HepG2 (cell line): ENCODE measurements at regions not wholly inside any gene's neighbourhood (a gene's known extent, or its start where the extent isn't known, plus 50 kb on each side); places are given as distances from the start of the nearest gene placed in this dataset.

Experiments used
- ATAC-seq: fragments of 200-7000 bp; cut with Tn5 transposase; 3 replicates; pipeline ENCODE4 v1.9.1; 2020; ENCODE audit warnings: mild to moderate bottlenecking, moderate library complexity
- BruUV-seq: library from RNA; stranded (reverse); fragments of 400-500 nt; replicated peaks from 2 replicates; lab custom pipeline; 2021; lab: Mats Ljungman, UMichigan
- CTCF ChIA-PET: fragments of 300-600 bp; formaldehyde crosslinking; extraction: SDS; loops from one replicate; lab custom pipeline; 2021; ENCODE audit warnings: low total read pairs, inconsistent platforms, low intra/inter-chr PET ratio; lab: Yijun Ruan, JAX
- POLR2A ChIA-PET: fragments of 350-600 bp; sonication (Branson Sonifier 250); formaldehyde crosslinking; loops from one replicate; lab custom pipeline; 2020; ENCODE audit warnings: antibody characterized with exemption, inconsistent platforms; lab: Yijun Ruan, JAX
- DNase-seq: peaks from one replicate; pipeline ENCODE4 v3.0.0-alpha.2; 2015; ENCODE audit warnings: low spot score
- FAIRE-seq: peaks from 3 replicates; lab custom pipeline; 2011; peaks lifted over from hg19 to GRCh38; lab: Jason Lieb, UNC
- H2AFZ ChIP-seq: one replicate; pipeline ENCODE4 v1.6.1; 2011; ENCODE audit warnings: low read length, inconsistent platforms
- H3K27ac ChIP-seq: fragments of 300-600 bp; 3 replicates; pipeline ENCODE4 v1.8.0; 2011; ENCODE audit warnings: mixed run types, mild to moderate bottlenecking, mixed read lengths, low read length, inconsistent platforms; ENCODE audit not compliant: insufficient read depth; ENCODE audit errors: extremely low read length
- H3K27me3 ChIP-seq, 2 experiments: fragments of 200-600 bp in 1 of 2; 2 replicates in 1 of 2; 3 replicates in 1 of 2; pipeline versions ENCODE4 v1.6.0 to v1.8.0; 2011; ENCODE audit warnings: low read length in 2 of 2, mild to moderate bottlenecking in 2 of 2, moderate library complexity in 2 of 2, inconsistent platforms in 1 of 2; ENCODE audit not compliant: insufficient read depth in 2 of 2, control insufficient read depth in 1 of 2
- H3K36me3 ChIP-seq, 2 experiments: fragments of 200-600 bp in 1 of 2; replicated peaks in 1 of 2; 2 replicates in 1 of 2; 3 replicates in 1 of 2; pipeline versions ENCODE4 v1.5.1 to v1.8.0; 2011; ENCODE audit warnings: low read length in 2 of 2, inconsistent platforms in 1 of 2; ENCODE audit not compliant: insufficient read depth in 2 of 2, control insufficient read depth in 1 of 2
- H3K4me1 ChIP-seq: 2 replicates; pipeline ENCODE4 v1.5.1; 2012; ENCODE audit warnings: low read length, inconsistent platforms; ENCODE audit not compliant: insufficient read depth
- H3K4me2 ChIP-seq: 2 replicates; pipeline ENCODE4 v1.6.0; 2011; ENCODE audit warnings: low read depth, low read length, inconsistent platforms
- H3K4me3 ChIP-seq, 3 experiments: fragments of 200-600 bp in 1 of 3; sonication (generic), shearing (Covaris generic) in 1 of 3; replicated peaks in 1 of 3; 2 replicates each; pipeline ENCODE4 v1.5.1; 2011 to 2016; ENCODE audit warnings: low read length in 3 of 3, inconsistent platforms in 2 of 3, low read depth in 2 of 3, mild to moderate bottlenecking in 2 of 3, control low read depth in 1 of 3, mixed read lengths in 1 of 3; ENCODE audit not compliant: insufficient read depth in 1 of 3
- H3K79me2 ChIP-seq: one replicate; pipeline ENCODE4 v1.6.1; 2011; ENCODE audit warnings: low read length, inconsistent platforms; ENCODE audit not compliant: insufficient read depth
- H3K9ac ChIP-seq: 2 replicates; pipeline ENCODE4 v1.6.0; 2011; ENCODE audit warnings: mild to moderate bottlenecking, low read depth, low read length, inconsistent platforms; ENCODE audit not compliant: insufficient read depth
- H3K9me3 ChIP-seq: 2 replicates; pipeline ENCODE4 v1.5.1; 2012; ENCODE audit warnings: mild to moderate bottlenecking, low read length
- H4K20me1 ChIP-seq: 2 replicates; pipeline ENCODE4 v1.6.0; 2011; ENCODE audit warnings: inconsistent platforms, mild to moderate bottlenecking, low read length, moderate library complexity; ENCODE audit not compliant: insufficient read depth
- DDIT3 ChIP-seq: sonication (generic); formaldehyde crosslinking; IDR thresholded peaks from 2 replicates; pipeline ENCODE4 v1.4.0; 2020; ENCODE audit warnings: mild to moderate bottlenecking, missing genetic modification reagents
- FOSL1 ChIP-seq: sonication (generic); formaldehyde crosslinking; IDR thresholded peaks from 2 replicates; pipeline ENCODE4 v1.9.0; 2021; ENCODE audit warnings: missing genetic modification reagents, borderline replicate concordance
- FOXA3 ChIP-seq: IDR thresholded peaks from 2 replicates; pipeline ENCODE4 v1.6.1; 2016; ENCODE audit warnings: missing genetic modification reagents, missing compliant biosample characterization
- HMGA1 ChIP-seq: sonication (generic); formaldehyde crosslinking; conservative IDR thresholded peaks from 2 replicates; pipeline ENCODE4 v1.4.0; 2020; ENCODE audit warnings: missing genetic modification reagents
- KLF13 ChIP-seq: sonication (generic); formaldehyde crosslinking; IDR thresholded peaks from 2 replicates; pipeline ENCODE4 v1.4.0; 2020; ENCODE audit warnings: mild to moderate bottlenecking, missing genetic modification reagents
- MAFK ChIP-seq, 2 experiments: IDR thresholded peaks in 1 of 2; conservative IDR thresholded peaks in 1 of 2; 2 replicates each; pipeline ENCODE4 v1.6.1; 2011; ENCODE audit warnings: improper control_type of control experiment in 2 of 2, low read length in 2 of 2
- NFE2L1 ChIP-seq: sonication (generic); formaldehyde crosslinking; IDR thresholded peaks from 2 replicates; pipeline ENCODE4 v1.4.0; 2020; ENCODE audit warnings: missing genetic modification reagents, mild to moderate bottlenecking, borderline replicate concordance
- SAP130 ChIP-seq: IDR thresholded peaks from 2 replicates; pipeline ENCODE4 v1.6.1; 2016; ENCODE audit warnings: low read depth
- ZFP36L1 ChIP-seq: sonication (generic); formaldehyde crosslinking; IDR thresholded peaks from 2 replicates; pipeline ENCODE4 v1.8.0; 2022; ENCODE audit warnings: mild to moderate bottlenecking, missing genetic modification reagents, moderate library complexity
- ZHX2 ChIP-seq, 2 experiments: sonication (generic) in 1 of 2; formaldehyde crosslinking in 1 of 2; IDR thresholded peaks; 2 replicates each; pipeline versions ENCODE4 v1.6.1 to v1.9.0; 2014 to 2022; ENCODE audit warnings: antibody characterized with exemption in 1 of 2, borderline replicate concordance in 1 of 2, inconsistent platforms in 1 of 2, low read depth in 1 of 2, missing genetic modification reagents in 1 of 2
- ZNF317 ChIP-seq: sonication (generic); formaldehyde crosslinking; IDR thresholded peaks from 2 replicates; pipeline ENCODE4 v1.5.0; 2020; ENCODE audit warnings: mild to moderate bottlenecking, missing genetic modification reagents
- ZNF607 ChIP-seq: sonication (generic); formaldehyde crosslinking; IDR thresholded peaks from 2 replicates; pipeline ENCODE4 v1.5.1; 2020; ENCODE audit warnings: missing genetic modification reagents, mild to moderate bottlenecking, borderline replicate concordance
- WGBS: methylation state at CpG from one replicate; pipeline ENCODE4 v1.1.6; 2017; ENCODE audit warnings: low lambda C conversion rate; 5-methylcytosine and 5-hydroxymethylcytosine counted together
- in situ Hi-C: cut with HindIII; loops from 2 replicates; pipeline ENCODE4 v1.10.0; 2017; ENCODE audit warnings: low pct_unique_long_range_greater_than_20kb; ENCODE audit not compliant: extremely low pct_ligation_motif_present
- intact Hi-C: fragments of 100-400 bp; cut with micrococcal nuclease; formaldehyde crosslinking; loops from one replicate; pipeline ENCODE4 v1.10.0; 2022; ENCODE audit not compliant: unreplicated experiment
- TF ChIP-seq, protein P1 (sequence below): sonication (generic); formaldehyde crosslinking; IDR thresholded peaks from 2 replicates; pipeline ENCODE4 v1.4.0; 2020; ENCODE audit warnings: missing genetic modification reagents
- TF ChIP-seq, protein P2 (sequence below): sonication (generic); formaldehyde crosslinking; IDR thresholded peaks from 2 replicates; pipeline ENCODE4 v1.4.0; 2020; ENCODE audit warnings: missing genetic modification reagents, mild to moderate bottlenecking, borderline replicate concordance

- H3K9ac ChIP-seq = no peak overlapping the region
- H3K4me1 ChIP-seq = no peaks in the 10 kb centered on the region
- no TSS peak for BruUV-seq
- CTCF ChIA-PET = no interaction called here
- H3K4me3 ChIP-seq = no peak overlapping the region
- no peaks in the 10 kb centered on the region for H3K79me2 ChIP-seq
- in situ Hi-C loops = no loop called here
- 7% methylated on average over 5 of the region's 8 CpGs for WGBS
- FAIRE-seq = no peak
- intact Hi-C loops = no loop called here
- H3K27me3 ChIP-seq = no peaks in the 10 kb centered on the region
- H2AFZ ChIP-seq = no peak overlapping the region
- no peak for DNase-seq
- ATAC-seq = no peak
- no peaks in the 10 kb centered on the region for H4K20me1 ChIP-seq
- POLR2A ChIA-PET = no interaction called here
- no peaks in the 10 kb centered on the region for H3K36me3 ChIP-seq
- H3K27ac ChIP-seq = no peak overlapping the region
- H3K9me3 ChIP-seq = no peaks in the 10 kb centered on the region
- H3K4me2 ChIP-seq = no peak overlapping the region
- TF ChIP-seq, protein P1, sequence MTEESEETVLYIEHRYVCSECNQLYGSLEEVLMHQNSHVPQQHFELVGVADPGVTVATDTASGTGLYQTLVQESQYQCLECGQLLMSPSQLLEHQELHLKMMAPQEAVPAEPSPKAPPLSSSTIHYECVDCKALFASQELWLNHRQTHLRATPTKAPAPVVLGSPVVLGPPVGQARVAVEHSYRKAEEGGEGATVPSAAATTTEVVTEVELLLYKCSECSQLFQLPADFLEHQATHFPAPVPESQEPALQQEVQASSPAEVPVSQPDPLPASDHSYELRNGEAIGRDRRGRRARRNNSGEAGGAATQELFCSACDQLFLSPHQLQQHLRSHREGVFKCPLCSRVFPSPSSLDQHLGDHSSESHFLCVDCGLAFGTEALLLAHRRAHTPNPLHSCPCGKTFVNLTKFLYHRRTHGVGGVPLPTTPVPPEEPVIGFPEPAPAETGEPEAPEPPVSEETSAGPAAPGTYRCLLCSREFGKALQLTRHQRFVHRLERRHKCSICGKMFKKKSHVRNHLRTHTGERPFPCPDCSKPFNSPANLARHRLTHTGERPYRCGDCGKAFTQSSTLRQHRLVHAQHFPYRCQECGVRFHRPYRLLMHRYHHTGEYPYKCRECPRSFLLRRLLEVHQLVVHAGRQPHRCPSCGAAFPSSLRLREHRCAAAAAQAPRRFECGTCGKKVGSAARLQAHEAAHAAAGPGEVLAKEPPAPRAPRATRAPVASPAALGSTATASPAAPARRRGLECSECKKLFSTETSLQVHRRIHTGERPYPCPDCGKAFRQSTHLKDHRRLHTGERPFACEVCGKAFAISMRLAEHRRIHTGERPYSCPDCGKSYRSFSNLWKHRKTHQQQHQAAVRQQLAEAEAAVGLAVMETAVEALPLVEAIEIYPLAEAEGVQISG = no peak
- TF ChIP-seq ZHX2 (IDR thresholded peaks at IDR 0.05; ENCODE audit: low read depth) (no peak), ZHX2 (CRISPR knock-in tag; IDR thresholded peaks at IDR 0.05; ENCODE audit: borderline replicate concordance) (no peak), ZNF607 (CRISPR knock-in tag) (no peak), FOXA3 (no peak), FOSL1 (CRISPR knock-in tag) (no peak), NFE2L1 (CRISPR knock-in tag) (no peak), ZNF317 (CRISPR knock-in tag) (no peak), HMGA1 (CRISPR knock-in tag) (no peak), ZFP36L1 (CRISPR knock-in tag) (no peak), MAFK (conservative IDR thresholded peaks at IDR 0.05 in 1 of 2, IDR thresholded peaks at IDR 0.05 in 1 of 2; ENCODE audit: low read length in 2 of 2) (no peak), KLF13 (CRISPR knock-in tag) (no peak), DDIT3 (no peak), SAP130 (CRISPR knock-in tag) (no peak)
- TF ChIP-seq, protein P2, sequence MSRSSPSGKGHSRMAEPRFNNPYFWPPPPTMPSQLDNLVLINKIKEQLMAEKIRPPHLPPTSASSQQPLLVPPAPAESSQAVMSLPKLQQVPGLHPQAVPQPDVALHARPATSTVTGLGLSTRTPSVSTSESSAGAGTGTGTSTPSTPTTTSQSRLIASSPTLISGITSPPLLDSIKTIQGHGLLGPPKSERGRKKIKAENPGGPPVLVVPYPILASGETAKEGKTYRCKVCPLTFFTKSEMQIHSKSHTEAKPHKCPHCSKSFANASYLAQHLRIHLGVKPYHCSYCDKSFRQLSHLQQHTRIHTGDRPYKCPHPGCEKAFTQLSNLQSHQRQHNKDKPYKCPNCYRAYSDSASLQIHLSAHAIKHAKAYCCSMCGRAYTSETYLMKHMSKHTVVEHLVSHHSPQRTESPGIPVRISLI (CRISPR knock-in tag) = no peak
Observed at GRCh38 chr9:106058460-106058859, 364.1 kb downstream of the TMEM38B start.
